ENCODE measurements at regions not wholly inside any gene's neighbourhood (a gene's known extent, or its start where the extent isn't known, plus 50 kb on each side); places are given as distances from the start of the nearest gene placed in this dataset.

DNA sequence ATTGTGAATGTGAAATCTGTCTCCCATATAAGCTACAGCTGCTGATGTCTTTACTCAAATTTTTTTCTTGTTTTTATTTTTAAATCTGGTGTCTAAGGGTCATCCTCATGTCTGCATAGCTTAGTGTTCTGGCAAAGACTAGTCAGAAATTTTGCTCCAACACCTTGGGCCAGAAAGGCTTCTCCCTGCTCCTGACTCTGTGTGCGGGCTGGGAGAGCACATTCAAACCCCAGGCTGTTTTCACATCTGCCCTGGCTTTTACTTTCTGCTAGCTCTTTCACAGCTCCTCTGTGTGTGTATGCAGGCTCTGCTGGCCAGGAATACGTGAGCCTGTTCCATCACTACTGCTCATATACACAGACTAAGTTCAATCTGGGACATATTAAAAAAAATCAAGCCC is 102.9 kb upstream of the RIOK3 start:
- no peak for DNase-seq

DNA sequence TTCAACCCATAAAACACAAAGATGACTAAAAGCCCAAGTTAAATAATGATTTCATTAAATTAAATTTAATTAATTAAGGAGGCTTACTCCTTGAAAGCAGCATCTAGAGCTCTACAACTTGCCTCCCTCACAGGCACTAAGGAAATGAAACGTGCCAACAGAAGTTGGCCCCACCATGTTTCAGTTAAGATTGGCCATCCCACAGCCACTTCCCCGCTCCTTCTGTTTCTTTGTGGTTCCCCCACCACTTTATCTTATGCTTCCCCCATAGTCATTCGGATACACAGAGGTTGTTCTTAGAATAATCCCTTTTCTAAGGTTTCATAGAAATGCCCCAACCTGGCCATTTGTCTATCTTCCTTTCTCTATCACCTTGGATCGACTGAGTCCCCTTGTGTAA is 101.6 kb upstream of the RIOK3 start:
- no peak for DNase-seq

GRCh38 chr18:23352042-23352441 is 101.0 kb upstream of the RIOK3 start:
- no peak for DNase-seq

- DNase-seq: no peak
Observed at GRCh38 chr18:23353459-23353858, 99.6 kb upstream of the RIOK3 start.

DNA sequence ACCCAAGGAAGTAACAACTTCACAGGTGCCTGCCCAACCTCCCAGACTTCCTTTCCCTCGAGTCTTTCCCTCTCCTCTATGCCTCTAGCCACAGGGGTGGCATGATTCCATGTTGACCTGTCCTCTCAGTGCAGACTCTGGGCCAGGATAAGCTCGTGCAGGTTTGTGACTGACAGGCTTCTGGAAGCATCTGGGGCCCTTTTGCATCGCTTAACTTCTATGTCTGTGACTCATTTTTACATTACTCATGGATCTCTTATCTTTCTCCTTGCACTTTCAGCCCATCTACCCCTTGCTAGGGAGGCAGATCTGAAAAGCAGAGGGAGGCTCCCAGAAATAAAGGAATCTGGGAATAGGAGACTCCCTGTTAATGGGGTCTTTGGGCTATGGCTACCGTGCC is 98.5 kb upstream of the RIOK3 start:
- DNase-seq: no peak

GRCh38 chr18:23355206-23355605 is 97.9 kb upstream of the RIOK3 start:
- DNase-seq: no peak

GRCh38 chr18:23356424-23356823 is 96.7 kb upstream of the RIOK3 start:
- DNase-seq: no peak

DNA sequence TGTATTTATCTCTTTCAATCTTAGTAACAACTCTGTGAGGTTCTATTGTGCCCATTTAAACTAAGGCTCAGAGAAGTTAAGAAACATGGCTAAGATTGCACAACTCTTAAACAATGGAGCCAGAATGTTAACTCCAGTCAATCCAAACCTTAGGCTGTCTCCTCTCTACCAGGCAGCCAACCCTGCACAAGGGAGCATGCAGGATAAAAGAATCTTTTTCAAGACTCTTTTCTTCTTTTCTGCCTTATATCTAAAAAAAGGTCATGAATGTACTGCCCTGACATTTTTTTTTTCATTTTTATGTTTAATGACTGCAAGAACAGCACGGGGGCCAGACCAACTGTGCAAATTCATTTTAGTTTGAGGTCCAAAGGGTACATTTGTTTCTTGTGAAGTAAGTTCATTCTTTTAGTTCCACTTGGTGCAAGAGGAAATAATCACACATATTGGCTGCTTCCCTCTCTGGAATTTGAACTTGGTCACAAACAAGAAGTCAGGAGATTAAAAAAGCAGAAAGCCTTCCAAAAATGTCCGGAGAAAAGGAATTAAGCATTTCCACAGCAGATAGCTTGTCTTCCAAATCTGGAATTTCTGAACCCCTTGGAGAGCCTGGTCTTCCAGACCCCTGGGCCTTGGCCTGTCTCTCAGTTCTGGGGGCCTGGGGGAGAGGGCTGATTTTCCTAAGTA is 96.0 kb upstream of the RIOK3 start:
- no peak for DNase-seq

DNA sequence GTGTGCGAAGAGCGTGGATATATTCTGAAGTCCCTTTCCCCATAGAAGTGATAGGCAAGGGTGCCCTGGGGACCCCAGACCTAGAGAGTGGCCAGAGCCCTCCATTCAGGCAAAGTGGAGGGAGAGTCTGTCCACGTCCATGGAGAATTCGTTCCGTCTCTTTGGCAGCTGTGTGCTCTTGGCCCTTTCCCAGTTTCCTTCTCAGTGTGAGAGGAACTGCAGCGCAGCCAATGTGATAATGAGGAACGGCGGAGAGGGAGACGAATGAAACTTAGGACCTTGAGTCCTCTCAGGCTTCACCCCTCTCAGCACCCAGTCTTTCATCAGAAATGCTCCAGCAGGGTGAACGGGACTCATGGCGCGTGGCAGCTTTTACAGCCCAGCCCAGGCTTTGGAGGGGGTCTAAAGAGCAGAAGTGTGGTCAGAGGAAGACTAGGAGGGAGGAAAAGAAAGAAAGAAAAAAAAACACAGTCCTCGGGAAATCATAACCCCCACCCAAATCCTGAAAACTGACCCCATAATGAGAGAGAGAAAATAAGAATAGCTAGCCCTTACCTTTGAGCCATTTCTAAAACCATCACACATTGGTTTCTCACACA is 95.0 kb upstream of the RIOK3 start:
- DNase-seq: no peak

DNA sequence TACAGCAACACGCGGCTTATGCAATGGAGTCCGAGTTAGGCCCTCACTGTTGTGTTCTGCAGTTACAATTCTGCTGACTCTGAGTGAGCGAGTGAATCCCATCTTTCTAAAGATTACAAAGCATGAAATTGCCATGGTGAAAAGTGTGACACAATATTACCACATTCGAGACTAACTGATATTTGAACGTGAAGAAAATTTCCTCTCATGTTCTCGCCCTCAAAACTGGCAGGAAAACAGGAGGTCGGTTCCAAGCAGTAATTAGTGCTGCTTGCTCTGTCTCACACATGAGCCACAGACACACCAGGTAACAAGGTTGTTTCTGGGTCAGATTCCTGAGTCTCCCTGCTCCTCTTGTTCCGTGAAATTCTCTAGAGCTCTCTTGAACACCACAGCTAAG is 93.7 kb upstream of the RIOK3 start:
- no peak for DNase-seq

- peak; percentile 2 for DNase-seq
Observed at GRCh38 chr18:23363865-23364570, 89.1 kb upstream of the RIOK3 start.

GRCh38 chr18:23365602-23366001 is 87.5 kb upstream of the RIOK3 start:
- no peak for DNase-seq

DNA sequence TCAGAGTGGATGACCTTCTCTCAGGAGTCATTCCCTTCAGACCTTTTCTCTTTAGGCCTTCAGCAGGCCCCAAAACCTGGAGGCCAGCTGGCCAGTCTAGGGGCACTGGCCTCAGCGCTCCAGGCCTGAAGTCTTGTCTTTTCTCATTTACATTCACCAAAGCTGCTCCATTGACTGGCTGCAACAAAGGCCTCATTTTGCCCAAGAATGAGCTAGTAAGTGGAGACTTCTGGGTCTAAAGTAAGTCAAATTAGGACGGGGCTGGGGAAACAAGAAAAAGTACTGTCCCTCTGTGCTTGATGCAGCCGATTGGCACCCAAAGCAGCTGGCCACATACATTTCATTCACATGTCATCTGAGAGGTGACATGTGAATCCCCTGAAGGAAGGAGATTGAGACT is 83.8 kb upstream of the RIOK3 start:
- DNase-seq: no peak

DNA sequence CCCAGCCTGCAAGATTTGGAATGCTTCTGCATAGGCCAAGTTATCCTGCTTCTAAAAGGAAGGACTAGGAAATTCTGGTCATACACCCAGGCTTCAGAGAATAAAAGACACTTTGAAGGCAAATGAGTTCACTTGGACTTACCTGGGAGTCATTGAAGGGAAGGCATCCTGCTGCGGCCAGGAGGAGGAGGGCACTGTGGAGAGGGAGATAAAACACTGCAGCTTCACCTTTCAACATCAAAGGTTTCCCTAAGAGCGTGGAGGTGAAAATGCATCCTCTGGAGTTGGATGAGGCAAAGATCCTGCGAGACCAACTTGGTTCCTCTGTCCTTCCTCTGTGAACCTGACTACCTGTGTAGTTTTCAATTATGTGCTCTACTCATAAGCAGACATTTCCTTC is 79.5 kb upstream of the RIOK3 start:
- DNase-seq: no peak

- DNase-seq: peak; percentile 64
Observed at GRCh38 chr18:23377669-23378301, 75.3 kb upstream of the RIOK3 start.

- DNase-seq: no peak
Observed at GRCh38 chr18:23378302-23378686, 74.8 kb upstream of the RIOK3 start.

GRCh38 chr18:23380001-23380550 is 73.0 kb upstream of the RIOK3 start:
- DNase-seq: peak; percentile 21

- DNase-seq: no peak
Observed at GRCh38 chr18:23380817-23381216, 72.3 kb upstream of the RIOK3 start.

GRCh38 chr18:23383494-23383893 is 69.6 kb upstream of the RIOK3 start:
- no peak for DNase-seq

DNA sequence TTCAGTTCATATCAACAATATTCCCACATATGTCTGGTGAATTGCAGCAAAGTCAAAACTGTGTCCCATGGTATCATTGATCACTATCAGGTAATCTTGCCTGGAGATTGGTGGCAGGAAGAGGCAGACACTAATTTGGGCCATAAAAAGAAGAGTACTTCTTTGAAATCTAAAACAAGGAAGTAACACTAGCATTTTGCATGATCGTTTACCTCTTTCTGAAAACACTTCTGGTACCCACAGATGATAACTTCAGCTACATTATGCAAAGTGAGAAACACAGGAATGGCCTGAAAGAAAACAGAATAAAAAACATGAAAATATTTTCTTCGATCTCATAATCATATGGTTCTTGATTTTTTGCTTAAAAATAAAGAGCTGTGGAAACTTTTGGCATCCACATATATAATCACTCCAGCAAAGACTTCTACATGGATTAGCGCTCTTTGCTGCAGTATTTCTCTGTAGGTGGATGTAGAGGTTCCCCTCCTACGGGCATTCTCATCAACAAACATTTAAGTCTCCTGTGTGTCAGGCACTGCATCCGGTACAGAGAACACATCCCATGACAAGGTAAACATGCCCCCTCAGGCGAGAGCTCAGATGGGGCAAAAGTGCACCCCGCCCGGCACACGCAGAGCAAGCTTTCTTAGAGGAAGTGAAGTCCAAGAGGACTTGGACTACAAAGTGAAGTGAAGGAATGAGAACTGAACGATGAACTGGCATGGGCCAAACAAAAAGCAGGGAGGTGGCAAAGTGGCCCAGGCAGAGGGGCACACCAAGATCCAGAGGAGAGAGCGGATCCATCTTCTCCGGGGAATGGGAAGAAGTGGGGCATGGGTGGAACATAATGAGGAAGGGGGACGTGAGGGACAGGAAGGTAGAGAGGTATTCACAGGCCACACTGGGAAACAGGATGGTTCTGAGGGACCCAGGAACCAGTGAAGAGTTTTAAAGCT is 68.0 kb upstream of the RIOK3 start:
- no peak for DNase-seq

DNA sequence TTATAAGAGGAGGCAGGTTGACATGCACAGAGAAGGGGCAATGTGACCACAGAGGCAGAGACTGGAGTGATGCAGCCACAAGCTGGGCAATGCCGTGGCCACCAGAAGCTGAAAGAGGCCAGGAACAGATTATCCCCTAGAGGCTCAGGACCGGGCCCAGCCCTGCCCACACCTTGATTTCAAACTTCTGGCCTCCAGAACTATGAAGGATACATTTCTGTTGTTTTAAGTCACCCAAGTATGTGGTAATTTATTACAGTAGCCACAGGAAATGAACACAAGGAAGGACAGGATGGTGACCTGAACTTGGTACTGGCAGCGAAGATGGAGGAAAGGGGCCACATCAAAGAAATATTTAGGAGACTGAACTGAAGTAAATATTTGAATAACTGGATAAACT is 66.8 kb upstream of the RIOK3 start:
- no peak for DNase-seq

DNA sequence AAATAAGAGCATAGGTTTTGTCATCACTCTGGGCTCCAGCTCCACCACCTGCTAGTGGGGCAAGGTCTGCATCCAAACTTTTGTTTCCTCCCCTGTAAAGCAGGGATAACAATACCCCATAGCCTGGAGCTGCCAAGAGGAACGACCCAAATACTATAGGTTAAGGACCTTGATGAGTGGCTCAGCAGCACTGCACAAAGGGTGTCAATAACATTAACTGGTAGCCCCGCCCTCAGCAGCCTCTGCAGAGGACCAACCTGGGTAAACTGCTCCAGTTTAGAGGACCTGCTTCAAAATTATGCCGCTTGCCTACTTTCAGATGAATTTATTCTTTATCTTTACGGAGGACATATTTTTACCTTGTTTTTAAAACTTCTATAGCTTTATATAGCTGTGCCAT is 65.8 kb upstream of the RIOK3 start:
- peak; percentile 2 for DNase-seq

- no peak for DNase-seq
Observed at GRCh38 chr18:23388357-23388756, 64.7 kb upstream of the RIOK3 start.

Measured in DMS53 (cell line).